AG10803 (cell line): ENCODE measurements at regions not wholly inside any gene's neighbourhood (a gene's known extent, or its start where the extent isn't known, plus 50 kb on each side); places are given as distances from the start of the nearest gene placed in this dataset.

Experiments used
- DNase-seq: peaks from one replicate; pipeline ENCODE4 v3.0.0; 2010; ENCODE audit warnings: low read depth
- H3K4me3 ChIP-seq: 2 replicates; pipeline ENCODE4 v1.5.1; 2011; ENCODE audit warnings: mild to moderate bottlenecking, low read length, control low read depth
- CTCF ChIP-seq: conservative IDR thresholded peaks from 2 replicates; pipeline ENCODE4 v1.5.1; 2011; ENCODE audit warnings: mild to moderate bottlenecking, low read length, control low read depth, inconsistent platforms

GRCh38 chr7:70870349-70870748 lies 261.6 kb upstream of the GALNT17 start:
- H3K4me3 ChIP-seq, result no peak overlapping the region
- no peak for TF ChIP-seq CTCF
- no peak for DNase-seq

- no peak overlapping the region for H3K4me3 ChIP-seq
- DNase-seq, result no peak
- no peak for TF ChIP-seq CTCF
Observed at GRCh38 chr7:70872188-70872587, 259.8 kb upstream of the GALNT17 start.

GRCh38 chr7:70881167-70881847 lies 250.6 kb upstream of the GALNT17 start:
- no peak for DNase-seq
- no peak overlapping the region for H3K4me3 ChIP-seq
- TF ChIP-seq CTCF, result no peak

GRCh38 chr7:70883750-70884439 lies 248.0 kb upstream of the GALNT17 start:
- no peak overlapping the region for H3K4me3 ChIP-seq
- no peak for DNase-seq
- no peak for TF ChIP-seq CTCF

- H3K4me3 ChIP-seq, result no peak overlapping the region
- TF ChIP-seq CTCF, result no peak
- no peak for DNase-seq
Observed at GRCh38 chr7:70884440-70884764, 247.5 kb upstream of the GALNT17 start.

GRCh38 chr7:70884809-70885208 lies 247.1 kb upstream of the GALNT17 start:
- no peak for DNase-seq
- no peak for TF ChIP-seq CTCF
- H3K4me3 ChIP-seq, result no peak overlapping the region

- no peak overlapping the region for H3K4me3 ChIP-seq
- no peak for TF ChIP-seq CTCF
- no peak for DNase-seq
Observed at GRCh38 chr7:70886547-70886946, 245.4 kb upstream of the GALNT17 start.
